Stimulated activated naive CD8-positive, alpha-beta T cell treated with anti-CD3 and anti-CD28 coated beads, Interleukin-15, amount 100 ng/mL, for 72 hours (primary cell): ENCODE measurements at regions not wholly inside any gene's neighbourhood (a gene's known extent, or its start where the extent isn't known, plus 50 kb on each side); places are given as distances from the start of the nearest gene placed in this dataset.
"Not testable (repeated sequence)": the region's sequence is repeated elsewhere in the genome, so short reads cannot be mapped to it uniquely, and the experiment has no call there.

Experiments
- ATAC-seq: fragments of 150-1000 bp; cut with Tn5 transposase; 2 replicates; pipeline ENCODE4 v1.10.0; 2021; ENCODE audit warnings: mild to moderate bottlenecking, moderate library complexity
- DNase-seq, 2 donors: peaks; one replicate each; pipeline ENCODE4 v3.0.0; 2021 to 2022
- H3K27ac Mint-ChIP-seq, 2 donors: one replicate each; pipeline ENCODE4 v1.8.0; 2022; ENCODE audit warnings: mild to moderate bottlenecking in 2 of 2, mixed read lengths in 2 of 2, moderate library complexity in 2 of 2
- H3K27me3 Mint-ChIP-seq: one replicate; pipeline ENCODE4 v1.8.0; 2022; ENCODE audit warnings: mixed read lengths
- H3K4me1 Mint-ChIP-seq: one replicate; pipeline ENCODE4 v1.8.0; 2022; ENCODE audit warnings: mild to moderate bottlenecking, mixed read lengths
- H3K4me3 Mint-ChIP-seq, 2 donors: one replicate each; pipeline ENCODE4 v1.8.0; 2022; ENCODE audit warnings: mild to moderate bottlenecking in 2 of 2, mixed read lengths in 2 of 2, moderate library complexity in 1 of 2
- H3K9me3 Mint-ChIP-seq, 2 donors: one replicate each; pipeline ENCODE4 v1.8.0; 2022; ENCODE audit warnings: mixed read lengths in 2 of 2

GRCh38 chr15:59918994-59919951 is 84.8 kb upstream of the FOXB1 start:
- Mint-ChIP-seq H3K9me3 (no peaks in the 10 kb centered on the region), H3K27ac (peak overlapping the region; percentile 97), H3K27me3 (peaks cover 23% of the 10 kb centered on the region), H3K4me1 (peaks cover 43% of the 10 kb centered on the region), H3K4me3 (peak overlapping the region; percentile 56 to 70)
- peak; percentile 95 for ATAC-seq
- DNase-seq, result peak; percentile 66 to 74

GRCh38 chr15:59917504-59918157 is 86.5 kb upstream of the FOXB1 start:
- DNase-seq (peak; percentile 75 to 78), ATAC-seq (peak; percentile 74)
- Mint-ChIP-seq H3K4me1 (peaks cover 35% of the 10 kb centered on the region), H3K4me3 (no peak overlapping the region), H3K9me3 (no peaks in the 10 kb centered on the region), H3K27ac (no peak overlapping the region), H3K27me3 (peaks cover 15% of the 10 kb centered on the region)

GRCh38 chr15:59906046-59906445 is 98.1 kb upstream of the FOXB1 start:
- ATAC-seq (no peak), DNase-seq (no peak)
- no peak overlapping the region for H3K4me3 Mint-ChIP-seq
- H3K9me3 Mint-ChIP-seq, result no peaks in the 10 kb centered on the region
- no peak overlapping the region for H3K27ac Mint-ChIP-seq
- peaks cover 15% of the 10 kb centered on the region for H3K27me3 Mint-ChIP-seq
- H3K4me1 Mint-ChIP-seq, result peaks cover 11% of the 10 kb centered on the region

GRCh38 chr15:59905176-59905575 is 98.9 kb upstream of the FOXB1 start:
- Mint-ChIP-seq H3K27me3 (peaks cover 11% of the 10 kb centered on the region), H3K4me3 (no peak overlapping the region), H3K9me3 (no peaks in the 10 kb centered on the region), H3K27ac (no peak overlapping the region), H3K4me1 (peaks cover 11% of the 10 kb centered on the region)
- DNase-seq (no peak), ATAC-seq (no peak)

DNA sequence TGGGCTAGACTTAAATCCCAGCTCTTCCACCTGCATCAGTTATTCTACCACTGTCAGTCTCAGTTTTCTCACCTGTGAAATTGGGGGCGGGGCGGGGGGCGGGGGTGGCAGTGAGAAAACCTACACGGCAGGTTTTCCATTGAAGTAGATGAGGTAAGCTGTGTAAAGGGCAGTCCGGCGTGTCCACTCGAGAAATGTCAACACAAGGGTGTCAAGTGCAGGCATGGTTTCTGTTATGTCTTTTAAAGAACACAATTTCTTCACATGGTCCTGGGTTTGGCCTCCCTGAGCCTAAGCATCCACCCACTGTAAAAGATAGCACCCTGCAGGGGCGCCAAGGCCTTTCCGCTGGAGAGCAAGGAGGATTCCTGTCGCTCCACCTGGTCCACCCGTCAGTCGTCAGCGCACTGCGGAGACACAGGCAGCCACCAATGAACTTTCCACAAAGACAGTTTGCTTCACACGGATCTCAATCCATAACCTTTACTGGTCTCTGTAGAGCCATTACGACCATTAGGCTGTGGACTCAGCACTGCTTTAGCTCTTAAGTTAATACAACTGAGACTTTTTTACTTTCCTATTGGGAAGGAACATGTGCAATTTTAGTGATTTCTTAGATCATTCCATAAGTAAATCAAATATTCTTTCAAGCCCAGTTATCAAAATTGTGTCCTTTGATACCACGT is 99.5 kb upstream of the FOXB1 start:
- ATAC-seq (no peak), DNase-seq (no peak)
- Mint-ChIP-seq H3K9me3 (no peaks in the 10 kb centered on the region), H3K4me3 (no peak overlapping the region), H3K27ac (no peak overlapping the region), H3K4me1 (peaks cover 11% of the 10 kb centered on the region), H3K27me3 (peaks cover 11% of the 10 kb centered on the region)

DNA sequence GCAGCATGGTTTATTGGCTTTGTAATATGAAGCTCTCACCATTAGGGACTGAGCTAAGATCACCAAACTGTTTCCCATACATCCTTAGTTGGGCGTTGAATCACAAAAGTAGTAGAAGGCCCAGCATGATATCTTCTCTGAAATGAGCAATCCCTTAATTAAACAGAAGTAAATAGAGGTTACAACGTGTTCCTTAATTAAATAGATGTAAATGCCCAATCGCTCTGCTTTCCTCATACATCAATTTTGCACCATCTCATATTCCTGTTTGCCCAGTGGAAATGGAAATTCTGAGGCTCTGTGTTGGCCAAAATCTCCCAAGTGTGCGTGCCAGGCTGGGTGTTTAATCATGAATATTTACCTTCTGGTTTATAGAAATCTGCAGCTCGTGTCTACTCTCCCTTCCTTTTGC is 107.4 kb upstream of the FOXB1 start:
- Mint-ChIP-seq H3K27ac (no peak overlapping the region), H3K4me1 (no peaks in the 10 kb centered on the region), H3K9me3 (no peaks in the 10 kb centered on the region), H3K27me3 (no peaks in the 10 kb centered on the region), H3K4me3 (no peak overlapping the region)
- DNase-seq (no peak), ATAC-seq (no peak)

- no peak for DNase-seq
- H3K27me3 Mint-ChIP-seq, result no peaks in the 10 kb centered on the region
- no peaks in the 10 kb centered on the region for H3K9me3 Mint-ChIP-seq
- no peak overlapping the region for H3K27ac Mint-ChIP-seq
- H3K4me1 Mint-ChIP-seq, result no peaks in the 10 kb centered on the region
- no peak overlapping the region for H3K4me3 Mint-ChIP-seq
- ATAC-seq, result no peak
Measured at GRCh38 chr15:59894835-59895234, 109.3 kb upstream of the FOXB1 start.

- H3K4me3 Mint-ChIP-seq, result no peak overlapping the region
- no peak overlapping the region for H3K27ac Mint-ChIP-seq
Measured at GRCh38 chr15:59892985-59893384, 111.1 kb upstream of the FOXB1 start.

GRCh38 chr15:59887870-59888269 is 116.2 kb upstream of the FOXB1 start:
- not testable (repeated sequence) for DNase-seq, ATAC-seq, H3K27me3 Mint-ChIP-seq, H3K4me1 Mint-ChIP-seq, H3K9me3 Mint-ChIP-seq, H3K27ac Mint-ChIP-seq, H3K4me3 Mint-ChIP-seq

More at GRCh38 chr15:59892985-59893384, 111.1 kb upstream of the FOXB1 start:
- Mint-ChIP-seq H3K9me3 (no peaks in the 10 kb centered on the region), H3K4me1 (no peaks in the 10 kb centered on the region), H3K27me3 (no peaks in the 10 kb centered on the region)
- no peak for DNase-seq
- ATAC-seq, result no peak

DNA sequence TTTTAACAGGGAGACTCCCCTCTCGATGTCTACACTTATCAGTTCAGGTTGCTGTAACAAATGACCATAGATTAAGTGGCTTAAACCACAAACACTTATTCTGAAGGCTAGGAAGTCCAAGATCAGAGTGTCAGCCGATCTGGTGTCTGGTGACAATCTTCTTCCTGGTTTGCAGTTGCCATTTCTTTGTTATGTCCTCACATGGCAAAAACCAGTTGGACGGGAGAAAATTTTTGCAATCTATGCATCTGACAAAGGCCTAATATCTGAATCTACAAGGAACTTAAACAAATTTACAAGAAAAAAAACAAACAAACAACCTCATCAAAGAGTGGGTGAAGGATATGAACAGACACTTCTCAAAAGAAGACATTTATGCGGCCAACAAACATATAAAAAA is 116.9 kb upstream of the FOXB1 start:
- ATAC-seq (no peak), DNase-seq (no peak)
- Mint-ChIP-seq H3K4me1 (peaks cover 5% of the 10 kb centered on the region), H3K27ac (no peak overlapping the region), H3K4me3 (no peak overlapping the region), H3K9me3 (no peaks in the 10 kb centered on the region), H3K27me3 (peaks cover 8% of the 10 kb centered on the region)

GRCh38 chr15:59886441-59886840 is 117.7 kb upstream of the FOXB1 start:
- ATAC-seq (no peak), DNase-seq (no peak)
- no peaks in the 10 kb centered on the region for H3K9me3 Mint-ChIP-seq
- peaks cover 5% of the 10 kb centered on the region for H3K4me1 Mint-ChIP-seq
- no peak overlapping the region for H3K27ac Mint-ChIP-seq
- H3K27me3 Mint-ChIP-seq, result peaks cover 8% of the 10 kb centered on the region
- no peak overlapping the region for H3K4me3 Mint-ChIP-seq

- Mint-ChIP-seq H3K9me3 (no peaks in the 10 kb centered on the region), H3K27me3 (peaks cover 8% of the 10 kb centered on the region), H3K27ac (no peak overlapping the region), H3K4me1 (peaks cover 5% of the 10 kb centered on the region), H3K4me3 (no peak overlapping the region)
- no peak for DNase-seq
- no peak for ATAC-seq
Measured at GRCh38 chr15:59885832-59886231, 118.3 kb upstream of the FOXB1 start.

DNA sequence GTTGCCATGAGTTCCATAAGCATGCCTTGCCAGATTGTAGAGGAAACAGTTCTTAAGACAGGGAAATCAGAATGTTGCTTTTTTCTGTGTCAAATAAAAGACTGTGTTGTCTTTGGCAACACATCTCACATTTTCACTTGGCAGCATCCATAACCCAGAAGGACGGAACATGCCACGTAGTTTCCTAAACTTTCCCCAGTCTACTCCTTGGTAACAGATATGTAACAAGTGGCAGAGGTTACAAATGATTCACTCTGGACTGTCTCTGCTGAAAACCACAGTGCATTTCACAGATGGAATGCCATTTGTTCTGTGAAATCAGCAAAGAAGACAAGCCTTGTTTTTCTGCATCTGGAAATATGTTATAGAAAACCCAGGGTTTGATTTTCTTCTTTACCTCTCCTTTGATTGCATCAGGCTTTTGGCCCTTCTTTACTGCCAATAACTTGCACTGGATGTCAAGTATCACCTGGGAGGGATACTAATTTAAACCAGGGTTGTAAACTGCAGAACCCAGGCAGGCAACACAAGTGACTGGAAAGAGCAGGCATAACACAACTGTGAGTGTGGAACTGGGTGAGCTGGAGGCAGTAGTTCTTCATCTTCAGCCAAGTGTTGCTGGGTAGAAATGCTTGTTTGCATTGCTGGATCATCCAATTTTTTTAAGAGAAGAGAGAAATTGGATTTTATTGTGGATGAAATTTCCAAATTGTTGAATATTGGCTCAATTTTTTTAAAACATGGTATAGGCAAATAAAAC is 124.4 kb upstream of the FOXB1 start:
- H3K4me1 Mint-ChIP-seq, result no peaks in the 10 kb centered on the region
- H3K4me3 Mint-ChIP-seq, result no peak overlapping the region
- peaks cover 7% of the 10 kb centered on the region for H3K27me3 Mint-ChIP-seq
- no peak for DNase-seq
- peak overlapping the region in 1 of 2 donors; percentile 25 for H3K27ac Mint-ChIP-seq
- ATAC-seq, result no peak
- H3K9me3 Mint-ChIP-seq, result no peaks in the 10 kb centered on the region

- no peaks in the 10 kb centered on the region for H3K4me1 Mint-ChIP-seq
- DNase-seq (no peak), ATAC-seq (no peak)
- no peak overlapping the region for H3K4me3 Mint-ChIP-seq
- no peaks in the 10 kb centered on the region for H3K9me3 Mint-ChIP-seq
- H3K27ac Mint-ChIP-seq, result no peak overlapping the region
- peaks cover 7% of the 10 kb centered on the region for H3K27me3 Mint-ChIP-seq
Measured at GRCh38 chr15:59876140-59876539, 128.0 kb upstream of the FOXB1 start.

- no peaks in the 10 kb centered on the region for H3K9me3 Mint-ChIP-seq
- H3K4me3 Mint-ChIP-seq, result no peak overlapping the region
- DNase-seq (no peak), ATAC-seq (no peak)
- H3K4me1 Mint-ChIP-seq, result no peaks in the 10 kb centered on the region
- H3K27me3 Mint-ChIP-seq, result peaks cover 7% of the 10 kb centered on the region
- no peak overlapping the region for H3K27ac Mint-ChIP-seq
Measured at GRCh38 chr15:59873644-59874272, 130.4 kb upstream of the FOXB1 start.
